SK-N-SH (cell line): ENCODE measurements at regions not wholly inside any gene's neighbourhood (a gene's known extent, or its start where the extent isn't known, plus 50 kb on each side); places are given as distances from the start of the nearest gene placed in this dataset.

Experiments
- EP300 ChIP-seq, 2 experiments: IDR thresholded peaks; 2 replicates each; pipeline versions ENCODE4 v1.4.0 to v1.6.1; 2012; ENCODE audit warnings: borderline replicate concordance in 1 of 2, low read depth in 1 of 2, low read length in 1 of 2
- FOXM1 ChIP-seq: IDR thresholded peaks from 2 replicates; pipeline ENCODE4 v1.4.0; 2012; ENCODE audit warnings: low read depth, mild to moderate bottlenecking
- RAD21 ChIP-seq: IDR thresholded peaks from 2 replicates; pipeline ENCODE4 v1.6.1; 2012; ENCODE audit warnings: mild to moderate bottlenecking, low read length
- SIN3A ChIP-seq: IDR thresholded peaks from 2 replicates; pipeline ENCODE4 v1.6.1; 2012; ENCODE audit warnings: low read depth, mild to moderate bottlenecking, low read length, moderate library complexity, borderline replicate concordance
- YY1 ChIP-seq: IDR thresholded peaks from 2 replicates; pipeline ENCODE4 v1.4.0; 2012; ENCODE audit warnings: low read depth, mild to moderate bottlenecking
- TF ChIP-seq, protein P1 (sequence below): fragments of 200-600 bp; sonication (generic); IDR thresholded peaks from 2 replicates; pipeline ENCODE4 v1.6.1; 2017; ENCODE audit warnings: antibody characterized with exemption, mild to moderate bottlenecking, moderate library complexity
- TF ChIP-seq, protein P2 (sequence below): IDR thresholded peaks from 2 replicates; pipeline ENCODE4; 2012
- TF ChIP-seq, protein P3 (sequence below): fragments of 150-350 bp; IDR thresholded peaks from 2 replicates; pipeline ENCODE4 v1.6.1; 2017; ENCODE audit warnings: antibody characterized with exemption, low read length, low read depth, borderline replicate concordance

DNA sequence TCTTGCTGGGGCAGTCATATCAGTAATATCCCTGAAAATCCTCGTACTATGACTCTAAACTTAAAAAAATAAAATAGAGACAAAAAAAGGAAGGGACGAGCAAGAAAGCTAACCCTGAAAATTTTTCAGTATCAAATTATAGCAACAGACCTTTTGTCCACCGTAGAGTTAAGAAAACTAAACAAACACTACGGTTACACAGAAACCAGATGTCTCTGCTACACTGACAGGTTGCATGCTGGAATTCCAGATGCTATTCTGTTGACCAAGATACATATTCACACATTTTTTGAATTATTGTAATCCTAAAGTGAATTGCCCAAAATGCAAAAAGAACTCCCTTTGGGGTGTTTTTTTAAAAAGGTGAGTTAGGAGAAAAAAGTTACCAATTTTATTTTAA, 66.9 kb upstream of the SELENOP start:
- TF ChIP-seq, protein P1, sequence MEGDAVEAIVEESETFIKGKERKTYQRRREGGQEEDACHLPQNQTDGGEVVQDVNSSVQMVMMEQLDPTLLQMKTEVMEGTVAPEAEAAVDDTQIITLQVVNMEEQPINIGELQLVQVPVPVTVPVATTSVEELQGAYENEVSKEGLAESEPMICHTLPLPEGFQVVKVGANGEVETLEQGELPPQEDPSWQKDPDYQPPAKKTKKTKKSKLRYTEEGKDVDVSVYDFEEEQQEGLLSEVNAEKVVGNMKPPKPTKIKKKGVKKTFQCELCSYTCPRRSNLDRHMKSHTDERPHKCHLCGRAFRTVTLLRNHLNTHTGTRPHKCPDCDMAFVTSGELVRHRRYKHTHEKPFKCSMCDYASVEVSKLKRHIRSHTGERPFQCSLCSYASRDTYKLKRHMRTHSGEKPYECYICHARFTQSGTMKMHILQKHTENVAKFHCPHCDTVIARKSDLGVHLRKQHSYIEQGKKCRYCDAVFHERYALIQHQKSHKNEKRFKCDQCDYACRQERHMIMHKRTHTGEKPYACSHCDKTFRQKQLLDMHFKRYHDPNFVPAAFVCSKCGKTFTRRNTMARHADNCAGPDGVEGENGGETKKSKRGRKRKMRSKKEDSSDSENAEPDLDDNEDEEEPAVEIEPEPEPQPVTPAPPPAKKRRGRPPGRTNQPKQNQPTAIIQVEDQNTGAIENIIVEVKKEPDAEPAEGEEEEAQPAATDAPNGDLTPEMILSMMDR: no peak
- no peak for TF ChIP-seq EP300 (IDR thresholded peaks at IDR 0.05; ENCODE audit: borderline replicate concordance in 1 of 2, low read depth in 1 of 2, low read length in 1 of 2)
- no peak for TF ChIP-seq SIN3A
- TF ChIP-seq, protein P2, sequence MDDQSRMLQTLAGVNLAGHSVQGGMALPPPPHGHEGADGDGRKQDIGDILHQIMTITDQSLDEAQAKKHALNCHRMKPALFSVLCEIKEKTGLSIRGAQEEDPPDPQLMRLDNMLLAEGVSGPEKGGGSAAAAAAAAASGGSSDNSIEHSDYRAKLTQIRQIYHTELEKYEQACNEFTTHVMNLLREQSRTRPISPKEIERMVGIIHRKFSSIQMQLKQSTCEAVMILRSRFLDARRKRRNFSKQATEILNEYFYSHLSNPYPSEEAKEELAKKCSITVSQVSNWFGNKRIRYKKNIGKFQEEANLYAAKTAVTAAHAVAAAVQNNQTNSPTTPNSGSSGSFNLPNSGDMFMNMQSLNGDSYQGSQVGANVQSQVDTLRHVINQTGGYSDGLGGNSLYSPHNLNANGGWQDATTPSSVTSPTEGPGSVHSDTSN: no peak
- no peak for TF ChIP-seq RAD21
- no peak for TF ChIP-seq FOXM1
- no peak for TF ChIP-seq YY1
- TF ChIP-seq, protein P3, sequence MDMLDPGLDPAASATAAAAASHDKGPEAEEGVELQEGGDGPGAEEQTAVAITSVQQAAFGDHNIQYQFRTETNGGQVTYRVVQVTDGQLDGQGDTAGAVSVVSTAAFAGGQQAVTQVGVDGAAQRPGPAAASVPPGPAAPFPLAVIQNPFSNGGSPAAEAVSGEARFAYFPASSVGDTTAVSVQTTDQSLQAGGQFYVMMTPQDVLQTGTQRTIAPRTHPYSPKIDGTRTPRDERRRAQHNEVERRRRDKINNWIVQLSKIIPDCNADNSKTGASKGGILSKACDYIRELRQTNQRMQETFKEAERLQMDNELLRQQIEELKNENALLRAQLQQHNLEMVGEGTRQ: no peak
